HEK293T (cell line): ENCODE measurements at regions not wholly inside any gene's neighbourhood (a gene's known extent, or its start where the extent isn't known, plus 50 kb on each side); places are given as distances from the start of the nearest gene placed in this dataset.

ENCODE experiments used
- CTCF ChIA-PET: fragments of 350-600 bp; formaldehyde crosslinking; extraction: SDS; loops from one replicate; lab custom pipeline; 2021; ENCODE audit warnings: antibody characterized with exemption, inconsistent platforms; lab: Yijun Ruan, JAX
- POLR2A ChIA-PET: fragments of 350-600 bp; formaldehyde crosslinking; extraction: SDS; loops from one replicate; lab custom pipeline; 2020; ENCODE audit warnings: antibody characterized with exemption, inconsistent platforms; lab: Yijun Ruan, JAX
- DNase-seq: peaks from one replicate; pipeline ENCODE4 v3.0.0; 2012; ENCODE audit warnings: mixed read lengths; ENCODE audit errors: extremely low spot score
- ARNT ChIP-seq: fragments of 450-650 bp; IDR thresholded peaks from 2 replicates; pipeline ENCODE4 v1.6.1; 2017; ENCODE audit warnings: mild to moderate bottlenecking
- BHLHE40 ChIP-seq: fragments of 450-650 bp; IDR thresholded peaks from 2 replicates; pipeline ENCODE4 v1.6.1; 2016; ENCODE audit warnings: mild to moderate bottlenecking, moderate library complexity, borderline replicate concordance
- CTBP1 ChIP-seq: fragments of 450-650 bp; IDR thresholded peaks from 2 replicates; pipeline ENCODE4 v1.6.1; 2016; ENCODE audit warnings: borderline replicate concordance
- ELF4 ChIP-seq: fragments of 450-650 bp; IDR thresholded peaks from 2 replicates; pipeline ENCODE4 v1.6.1; 2017; ENCODE audit warnings: antibody characterized with exemption
- FOXA1 ChIP-seq: fragments of 450-650 bp; IDR thresholded peaks from 2 replicates; pipeline ENCODE4 v1.6.1; 2016; ENCODE audit warnings: mild to moderate bottlenecking
- FOXK2 ChIP-seq: fragments of 450-650 bp; IDR thresholded peaks from 2 replicates; pipeline ENCODE4 v1.6.1; 2016; ENCODE audit warnings: mild to moderate bottlenecking
- FOXM1 ChIP-seq: fragments of 450-650 bp; IDR thresholded peaks from 2 replicates; pipeline ENCODE4 v1.6.1; 2017; ENCODE audit warnings: mild to moderate bottlenecking, borderline replicate concordance
- HDGF ChIP-seq: fragments of 450-650 bp; IDR thresholded peaks from 2 replicates; pipeline ENCODE4 v1.6.1; 2017; ENCODE audit warnings: antibody characterized with exemption, borderline replicate concordance
- L3MBTL2 ChIP-seq: fragments of 450-650 bp; conservative IDR thresholded peaks from 2 replicates; pipeline ENCODE4 v1.6.1; 2016; ENCODE audit warnings: mild to moderate bottlenecking
- LEF1 ChIP-seq: fragments of 450-650 bp; IDR thresholded peaks from 2 replicates; pipeline ENCODE4 v1.6.1; 2017; ENCODE audit warnings: mild to moderate bottlenecking, borderline replicate concordance
- NFRKB ChIP-seq: fragments of 450-650 bp; IDR thresholded peaks from 2 replicates; pipeline ENCODE4 v1.6.1; 2016; ENCODE audit warnings: mild to moderate bottlenecking, moderate library complexity
- SP1 ChIP-seq: fragments of 450-650 bp; IDR thresholded peaks from 2 replicates; pipeline ENCODE4 v1.6.1; 2017
- SUZ12 ChIP-seq: fragments of 450-650 bp; IDR thresholded peaks from 2 replicates; pipeline ENCODE4 v1.6.1; 2016; ENCODE audit warnings: mild to moderate bottlenecking
- TARDBP ChIP-seq: fragments of 450-650 bp; IDR thresholded peaks from 2 replicates; pipeline ENCODE4 v1.6.1; 2016
- ZNF384 ChIP-seq: fragments of 450-650 bp; IDR thresholded peaks from 2 replicates; pipeline ENCODE4 v1.6.1; 2016
- TF ChIP-seq, protein P1 (sequence below): fragments of 450-650 bp; IDR thresholded peaks from 2 replicates; pipeline ENCODE4 v1.6.1; 2016

DNA sequence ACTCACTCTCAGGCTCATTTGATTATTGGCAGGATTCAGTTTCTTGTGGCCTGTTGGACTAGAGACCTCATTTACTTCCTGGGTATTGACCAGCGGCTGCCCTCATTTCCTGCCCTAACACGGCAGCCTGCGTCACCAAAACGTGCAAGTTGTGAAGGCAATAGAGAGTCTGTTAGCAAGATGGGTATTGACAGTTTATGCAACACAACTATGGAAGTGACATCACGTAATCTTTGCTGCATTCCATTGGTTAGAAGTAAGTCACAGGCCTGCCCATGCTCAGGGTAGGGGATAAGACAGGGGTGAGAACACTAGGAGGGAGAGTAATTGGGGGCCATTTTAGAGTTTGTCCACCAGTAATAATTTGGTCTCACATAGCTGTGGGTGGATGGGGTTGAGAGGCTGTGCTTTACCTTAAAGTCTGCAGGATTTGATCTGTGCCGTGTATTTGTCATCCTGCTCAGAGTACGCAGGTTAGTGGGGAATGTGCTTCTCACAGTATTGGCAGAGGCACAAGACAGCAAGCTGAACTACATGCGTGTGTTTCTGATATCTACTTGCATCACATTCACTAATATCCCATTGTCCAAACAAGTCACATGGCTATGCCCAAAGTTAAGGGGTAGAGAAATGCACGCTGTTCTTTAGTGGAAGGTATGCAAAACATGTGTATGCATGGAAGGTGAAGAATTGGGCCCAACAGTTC, 83.3 kb downstream of the EDEM1 start:
- TF ChIP-seq TARDBP (no peak), HDGF (no peak), CTBP1 (no peak), FOXK2 (no peak), LEF1 (no peak), NFRKB (no peak), SP1 (no peak), BHLHE40 (no peak), ARNT (no peak), L3MBTL2 (no peak), ZNF384 (no peak), SUZ12 (no peak), FOXM1 (no peak), ELF4 (no peak), FOXA1 (no peak)
- TF ChIP-seq, protein P1, sequence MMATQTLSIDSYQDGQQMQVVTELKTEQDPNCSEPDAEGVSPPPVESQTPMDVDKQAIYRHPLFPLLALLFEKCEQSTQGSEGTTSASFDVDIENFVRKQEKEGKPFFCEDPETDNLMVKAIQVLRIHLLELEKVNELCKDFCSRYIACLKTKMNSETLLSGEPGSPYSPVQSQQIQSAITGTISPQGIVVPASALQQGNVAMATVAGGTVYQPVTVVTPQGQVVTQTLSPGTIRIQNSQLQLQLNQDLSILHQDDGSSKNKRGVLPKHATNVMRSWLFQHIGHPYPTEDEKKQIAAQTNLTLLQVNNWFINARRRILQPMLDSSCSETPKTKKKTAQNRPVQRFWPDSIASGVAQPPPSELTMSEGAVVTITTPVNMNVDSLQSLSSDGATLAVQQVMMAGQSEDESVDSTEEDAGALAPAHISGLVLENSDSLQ: no peak
- CTCF ChIA-PET: no interaction called here
- POLR2A ChIA-PET: no interaction called here
- no peak for DNase-seq

GRCh38 chr3:5271372-5271683, 83.8 kb downstream of the EDEM1 start:
- no peak for TF ChIP-seq L3MBTL2
- TF ChIP-seq ARNT: no peak
- TF ChIP-seq, protein P1: no peak
- no peak for TF ChIP-seq NFRKB
- no peak for TF ChIP-seq TARDBP
- TF ChIP-seq ELF4: no peak
- no peak for TF ChIP-seq LEF1
- TF ChIP-seq ZNF384: no peak
- no peak for DNase-seq
- ChIA-PET CTCF (no interaction called here), POLR2A (no interaction called here)

- ChIA-PET POLR2A (no interaction called here), CTCF (no interaction called here)
- no peak for DNase-seq
- TF ChIP-seq, protein P1: no peak
- no peak for TF ChIP-seq FOXA1
- TF ChIP-seq ARNT: no peak
- TF ChIP-seq BHLHE40: no peak
- TF ChIP-seq ELF4: no peak
- no peak for TF ChIP-seq FOXK2
- no peak for TF ChIP-seq SP1
- TF ChIP-seq HDGF: no peak
- no peak for TF ChIP-seq L3MBTL2
- no peak for TF ChIP-seq ZNF384
- no peak for TF ChIP-seq FOXM1
- TF ChIP-seq TARDBP: no peak
- TF ChIP-seq LEF1: no peak
- TF ChIP-seq NFRKB: no peak
- no peak for TF ChIP-seq CTBP1
These were observed 84.9 kb downstream of the EDEM1 start for GRCh38 chr3:5272387-5272786.

GRCh38 chr3:5274091-5274490, 86.6 kb downstream of the EDEM1 start:
- DNase-seq: no peak
- TF ChIP-seq FOXM1: no peak
- TF ChIP-seq LEF1: no peak
- TF ChIP-seq HDGF: no peak
- TF ChIP-seq ARNT: no peak
- no peak for TF ChIP-seq CTBP1
- TF ChIP-seq TARDBP: no peak
- POLR2A ChIA-PET: no interaction called here
- CTCF ChIA-PET: no interaction called here

GRCh38 chr3:5275529-5275928, 88.0 kb downstream of the EDEM1 start:
- POLR2A ChIA-PET: no interaction called here
- DNase-seq: no peak
- no peak for TF ChIP-seq FOXK2
- no peak for TF ChIP-seq ZNF384
- TF ChIP-seq ARNT: no peak
- TF ChIP-seq L3MBTL2: no peak
- TF ChIP-seq, protein P1: no peak
- TF ChIP-seq SUZ12: no peak
- no peak for TF ChIP-seq SP1
- TF ChIP-seq NFRKB: no peak
- TF ChIP-seq BHLHE40: no peak
- TF ChIP-seq CTBP1: no peak
- TF ChIP-seq LEF1: no peak
- no peak for TF ChIP-seq HDGF
- no peak for TF ChIP-seq TARDBP
- TF ChIP-seq FOXM1: no peak
- no peak for TF ChIP-seq ELF4
- TF ChIP-seq FOXA1: no peak
- CTCF ChIA-PET: no interaction called here

DNA sequence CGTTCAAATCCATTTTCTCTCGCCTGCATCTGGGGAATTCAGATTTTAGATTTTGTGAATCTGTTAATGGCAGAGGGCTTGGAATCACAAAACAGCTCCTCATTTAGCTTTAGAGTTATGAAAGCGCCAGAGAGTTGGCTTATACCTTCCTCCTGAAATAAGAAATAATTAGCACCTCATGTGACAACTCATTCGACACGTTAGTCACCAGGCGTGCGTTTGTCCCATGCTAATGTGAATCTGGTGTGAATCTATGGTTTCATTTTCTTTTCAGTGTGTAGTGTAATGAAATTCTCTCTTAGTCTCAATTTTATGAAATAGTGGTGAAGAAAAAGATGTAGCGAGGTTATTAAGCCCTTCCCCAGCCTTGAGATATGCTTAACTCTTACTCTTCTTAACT, 89.4 kb downstream of the EDEM1 start:
- DNase-seq: no peak
- POLR2A ChIA-PET: no interaction called here
- CTCF ChIA-PET: no interaction called here
- TF ChIP-seq ZNF384 (no peak), FOXA1 (no peak), NFRKB (no peak), ELF4 (no peak), FOXK2 (no peak), CTBP1 (no peak), SP1 (no peak), LEF1 (no peak), TARDBP (no peak), SUZ12 (no peak), L3MBTL2 (no peak), HDGF (no peak), ARNT (no peak), BHLHE40 (no peak), FOXM1 (no peak)
- TF ChIP-seq, protein P1: no peak
